BLaER1 treated with 17β-estradiol and CSF1 and Interleukin-3, amounts not matched to agents 10 nM and 100 nM (cell line): ENCODE measurements at regions not wholly inside any gene's neighbourhood (a gene's known extent, or its start where the extent isn't known, plus 50 kb on each side); places are given as distances from the start of the nearest gene placed in this dataset.
"Not testable (repeated sequence)": the region's sequence is repeated elsewhere in the genome, so short reads cannot be mapped to it uniquely, and the experiment has no call there.

Source experiments
- H3K27ac ChIP-seq, 11 experiments: shearing (Covaris generic); formaldehyde crosslinking; 2 replicates each; pipeline ENCODE4 v1.8.1; 2022
- H3K27me3 ChIP-seq, 11 experiments: shearing (Covaris generic); formaldehyde crosslinking; 2 replicates each; pipeline ENCODE4 v1.8.1; 2022
- H3K36me3 ChIP-seq, 11 experiments: shearing (Covaris generic); formaldehyde crosslinking; 2 replicates each; pipeline ENCODE4 v1.8.1; 2022
- H3K4me1 ChIP-seq, 10 experiments: shearing (Covaris generic); formaldehyde crosslinking; 2 replicates each; pipeline ENCODE4 v1.8.1; 2022
- H3K4me2 ChIP-seq, 11 experiments: shearing (Covaris generic); formaldehyde crosslinking; 2 replicates each; pipeline ENCODE4 v1.8.1; 2022
- H3K4me3 ChIP-seq, 10 experiments: shearing (Covaris generic); formaldehyde crosslinking; 2 replicates each; pipeline ENCODE4 v1.8.1; 2022
- H3K9ac ChIP-seq, 11 experiments: shearing (Covaris generic); formaldehyde crosslinking; 2 replicates each; pipeline ENCODE4 v1.8.1; 2022
- H3K9me3 ChIP-seq, 11 experiments: shearing (Covaris generic); formaldehyde crosslinking; replicated peaks in 1 of 11; 2 replicates each; pipeline ENCODE4 v1.8.1; 2022
- H4K20me1 ChIP-seq, 11 experiments: shearing (Covaris generic); formaldehyde crosslinking; 2 replicates each; pipeline ENCODE4 v1.8.1; 2022
- Cebpa-rat ChIP-seq, 11 experiments: shearing (Covaris generic); IDR thresholded peaks; 2 replicates each; pipeline ENCODE4 v1.8.1; 2022

- Histone ChIP-seq H3K36me3 (no peaks in the 10 kb centered on the region), H3K9ac (no peak overlapping the region), H3K9me3 (no peaks in the 10 kb centered on the region), H3K4me1 (no peaks in the 10 kb centered on the region), H3K4me2 (no peak overlapping the region), H3K27ac (no peak overlapping the region), H4K20me1 (no peaks in the 10 kb centered on the region), H3K27me3 (no peaks in the 10 kb centered on the region), H3K4me3 (no peak overlapping the region)
- TF ChIP-seq Cebpa-rat (IDR thresholded peaks at IDR 0.05) = no peak
Observed at GRCh38 chrX:63417649-63418048, 66.5 kb upstream of the SPIN4 start.

GRCh38 chrX:63409934-63410333 lies 58.8 kb upstream of the SPIN4 start:
- H3K36me3 ChIP-seq, H4K20me1 ChIP-seq, H3K9ac ChIP-seq, H3K9me3 ChIP-seq, H3K4me2 ChIP-seq, H3K27me3 ChIP-seq, H3K27ac ChIP-seq, H3K4me1 ChIP-seq, H3K4me3 ChIP-seq: not testable (repeated sequence)

- Histone ChIP-seq H3K27ac (no peak overlapping the region), H3K9me3 (peaks cover 0 to 7% (median 0%) of the 10 kb centered on the region in 11 experiments; a peak in 3 of 22 replicates), H3K4me3 (no peak overlapping the region), H3K4me2 (no peak overlapping the region), H3K27me3 (no peaks in the 10 kb centered on the region), H3K4me1 (no peaks in the 10 kb centered on the region), H4K20me1 (no peaks in the 10 kb centered on the region), H3K9ac (no peak overlapping the region), H3K36me3 (no peaks in the 10 kb centered on the region)
- no peak for TF ChIP-seq Cebpa-rat (IDR thresholded peaks at IDR 0.05)
Observed at GRCh38 chrX:63408050-63408449, 56.9 kb upstream of the SPIN4 start.

GRCh38 chrX:63404332-63404731 lies 53.2 kb upstream of the SPIN4 start:
- Histone ChIP-seq H3K27ac (no peak overlapping the region), H4K20me1 (no peaks in the 10 kb centered on the region), H3K9ac (no peak overlapping the region), H3K36me3 (no peaks in the 10 kb centered on the region), H3K4me1 (no peaks in the 10 kb centered on the region), H3K9me3 (peaks cover 0 to 7% (median 0%) of the 10 kb centered on the region in 11 experiments; a peak in 3 of 22 replicates), H3K4me2 (no peak overlapping the region), H3K27me3 (no peaks in the 10 kb centered on the region), H3K4me3 (no peak overlapping the region)
- no peak for TF ChIP-seq Cebpa-rat (IDR thresholded peaks at IDR 0.05)

- no peak overlapping the region for H3K27ac ChIP-seq
- H3K4me1 ChIP-seq = no peaks in the 10 kb centered on the region
- H4K20me1 ChIP-seq = no peaks in the 10 kb centered on the region
- H3K36me3 ChIP-seq = no peaks in the 10 kb centered on the region
- TF ChIP-seq Cebpa-rat (IDR thresholded peaks at IDR 0.05) = no peak
- peaks cover 0 to 7% (median 0%) of the 10 kb centered on the region in 11 experiments; a peak in 3 of 22 replicates for H3K9me3 ChIP-seq
- no peak overlapping the region for H3K4me2 ChIP-seq
- H3K9ac ChIP-seq = no peak overlapping the region
- H3K27me3 ChIP-seq = no peaks in the 10 kb centered on the region
- H3K4me3 ChIP-seq = no peak overlapping the region
Observed at GRCh38 chrX:63402106-63402505, 51.0 kb upstream of the SPIN4 start.
